Tongue (tissue), 1 donor: ENCODE measurements at regions not wholly inside any gene's neighbourhood (a gene's known extent, or its start where the extent isn't known, plus 50 kb on each side); places are given as distances from the start of the nearest gene placed in this dataset.

Source experiments
- DNase-seq: peaks from one replicate; pipeline ENCODE4 v3.0.0-alpha.2; 2015

DNA sequence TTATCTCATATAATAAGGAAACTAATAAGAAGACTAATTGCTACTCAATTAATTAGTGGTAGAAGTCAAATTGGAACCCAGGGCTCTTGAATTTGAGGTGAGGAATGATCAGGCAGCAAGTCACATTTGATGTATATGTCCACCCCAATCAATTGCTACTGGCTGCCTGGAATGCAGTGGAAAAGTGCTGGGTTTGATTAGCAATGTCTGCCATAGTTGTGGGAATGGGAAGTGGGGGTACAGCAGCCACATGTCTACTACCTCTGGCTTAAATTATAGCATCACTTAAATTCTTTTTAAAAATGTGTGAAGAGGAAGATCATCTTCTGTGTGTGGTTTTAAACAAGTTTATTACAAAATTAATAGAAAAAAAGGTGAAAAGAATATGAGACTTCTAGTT lies 50.8 kb upstream of the NAV2 start:
- no peak for DNase-seq

DNA sequence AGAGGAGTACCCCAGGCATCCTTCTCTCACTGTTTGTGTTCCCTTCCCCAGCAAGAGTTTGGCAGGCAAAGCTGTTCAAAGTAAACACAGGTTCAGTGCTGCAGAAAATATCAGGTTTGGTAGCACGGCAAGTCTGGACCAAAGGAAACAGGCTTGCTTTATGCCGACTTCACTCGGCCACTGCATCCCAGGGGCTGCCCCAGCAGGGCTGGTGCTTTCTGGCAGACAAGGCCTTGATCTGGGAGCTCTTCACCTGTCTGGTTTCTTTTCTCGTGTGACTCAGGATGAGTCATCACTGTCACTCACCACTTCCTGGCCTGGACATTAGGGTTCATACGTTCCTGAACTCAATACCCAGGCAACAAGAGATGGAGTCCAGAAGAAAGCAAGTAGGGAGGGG lies 52.6 kb upstream of the NAV2 start:
- no peak for DNase-seq

DNA sequence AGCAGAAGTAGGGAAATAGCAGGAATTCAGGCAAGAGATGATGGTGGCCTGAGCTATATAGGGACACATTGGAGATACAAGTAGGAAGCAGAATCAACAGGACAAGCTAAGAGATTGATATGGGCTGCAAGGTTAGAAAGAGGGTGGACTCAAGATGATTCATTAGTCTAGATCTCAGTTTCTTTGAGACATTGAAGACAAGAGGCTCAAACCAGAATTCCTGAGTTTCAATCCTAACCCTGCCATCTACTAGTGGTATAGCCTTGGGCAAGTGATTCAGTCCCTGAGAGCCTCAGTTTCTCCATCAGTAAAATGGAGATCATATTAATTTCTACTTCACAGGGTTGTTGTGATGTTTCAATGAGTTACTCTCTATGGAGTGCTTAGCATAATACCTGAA lies 53.1 kb upstream of the NAV2 start:
- DNase-seq = no peak

DNA sequence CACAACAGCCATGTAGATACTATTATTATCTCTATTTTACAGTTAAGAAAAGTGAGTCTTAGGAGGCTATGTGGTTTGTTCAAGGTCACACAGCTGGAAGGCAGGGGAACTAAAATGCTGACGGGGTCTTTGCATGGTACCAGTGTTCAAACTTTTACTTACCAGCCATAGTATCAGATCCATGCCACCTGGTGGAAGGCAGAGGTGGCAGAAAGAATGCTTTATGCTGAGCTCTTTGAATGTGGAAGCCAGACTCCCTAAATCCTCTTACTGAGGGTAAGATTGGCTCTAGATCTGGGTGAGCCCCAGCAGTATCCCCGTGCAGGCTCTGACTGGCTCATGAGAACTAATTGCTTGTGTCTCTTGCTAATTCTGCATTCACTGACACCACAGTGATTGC lies 54.3 kb upstream of the NAV2 start:
- DNase-seq = no peak

DNA sequence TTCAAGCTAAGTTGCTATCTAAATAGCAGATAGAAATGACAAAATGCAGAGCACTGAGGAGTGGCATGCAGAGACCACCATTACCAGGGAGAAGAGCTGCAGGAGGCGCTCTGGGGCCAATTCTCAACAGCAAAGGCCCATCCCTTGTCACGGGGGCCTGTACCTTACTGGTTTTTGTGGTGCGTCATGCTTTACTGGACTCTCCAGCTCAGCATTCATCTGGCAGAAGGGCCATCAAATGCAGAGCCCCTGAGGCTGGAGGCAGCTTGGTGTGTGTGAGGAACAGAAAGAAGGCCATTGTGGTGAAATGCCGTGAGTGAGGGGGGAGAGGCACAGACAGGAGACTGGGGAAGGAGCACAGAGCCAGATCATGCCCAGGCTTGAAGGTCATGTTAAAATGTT lies 56.5 kb upstream of the NAV2 start:
- DNase-seq = no peak

DNA sequence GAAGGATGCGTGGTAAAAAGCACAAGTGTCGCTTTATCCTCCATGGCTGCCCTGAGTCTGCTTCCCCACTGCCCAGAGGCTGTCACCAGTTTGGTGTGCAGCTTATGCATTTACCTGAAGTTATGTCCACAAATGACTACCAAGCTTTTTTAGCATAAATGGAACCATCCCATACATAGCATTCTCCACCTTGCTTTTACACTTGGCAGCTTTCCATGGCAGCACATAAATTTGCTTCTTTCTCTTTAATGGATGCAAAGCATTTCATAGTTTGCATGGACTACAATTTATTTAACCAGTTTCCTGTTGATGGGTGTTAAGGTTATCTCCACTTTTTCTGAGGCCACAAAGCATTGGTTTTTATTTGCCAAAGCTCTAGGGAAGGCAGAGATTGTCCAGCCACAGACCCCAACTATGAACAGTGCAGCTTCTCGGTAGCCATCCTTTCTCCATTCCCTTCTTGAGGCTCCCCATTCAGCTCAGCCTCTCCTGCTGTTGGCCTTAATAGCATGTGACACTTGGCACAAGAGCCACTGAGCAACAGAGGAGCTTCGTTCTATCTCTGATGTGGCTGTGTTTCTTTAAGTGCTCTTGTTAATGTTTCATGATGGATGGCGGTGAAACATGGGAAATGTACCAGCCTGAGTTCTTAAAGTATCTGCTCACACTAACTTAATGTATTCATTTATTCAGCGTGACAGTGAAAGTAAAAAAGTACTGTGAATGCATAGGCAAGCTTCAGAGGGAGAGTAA lies 59.8 kb upstream of the NAV2 start:
- DNase-seq = no peak

DNA sequence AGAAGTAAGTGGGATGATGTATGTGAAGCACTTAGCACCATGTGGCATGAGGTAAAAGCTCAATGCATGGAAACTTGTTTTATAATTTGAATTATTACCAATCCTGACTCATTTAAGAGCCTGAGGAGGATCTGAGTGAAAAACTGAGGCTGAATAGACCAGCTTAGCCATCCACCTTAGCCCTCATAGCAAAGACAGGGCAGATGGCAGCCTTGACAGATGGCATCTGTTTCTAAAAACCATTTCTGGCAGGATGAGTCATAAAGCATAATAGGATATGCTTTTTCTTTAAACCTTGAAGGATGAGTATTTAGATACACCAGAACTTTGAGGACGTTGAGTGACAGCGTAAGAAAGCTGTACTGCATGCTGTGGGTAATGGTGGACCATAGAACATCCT lies 61.0 kb upstream of the NAV2 start:
- DNase-seq = no peak

DNA sequence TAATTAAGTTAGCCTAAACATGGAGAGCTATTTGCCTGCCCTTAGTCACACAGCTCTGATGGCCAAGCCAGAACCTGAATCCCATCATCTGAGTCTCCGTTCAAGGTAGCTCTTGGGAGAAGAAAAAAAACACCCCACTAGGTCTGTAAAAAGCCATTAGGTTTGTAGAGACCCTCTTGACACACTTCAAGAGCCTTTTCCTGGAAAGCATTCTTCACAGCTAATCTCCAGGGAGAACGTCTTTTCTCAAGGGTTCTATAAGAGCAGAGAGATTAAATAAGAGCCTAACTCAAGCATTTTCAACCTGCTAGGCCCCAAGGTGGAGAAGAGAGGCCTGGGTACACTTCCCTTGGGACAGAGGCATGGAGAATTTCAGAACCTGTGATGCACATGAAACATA lies 61.6 kb upstream of the NAV2 start:
- DNase-seq = no peak

DNA sequence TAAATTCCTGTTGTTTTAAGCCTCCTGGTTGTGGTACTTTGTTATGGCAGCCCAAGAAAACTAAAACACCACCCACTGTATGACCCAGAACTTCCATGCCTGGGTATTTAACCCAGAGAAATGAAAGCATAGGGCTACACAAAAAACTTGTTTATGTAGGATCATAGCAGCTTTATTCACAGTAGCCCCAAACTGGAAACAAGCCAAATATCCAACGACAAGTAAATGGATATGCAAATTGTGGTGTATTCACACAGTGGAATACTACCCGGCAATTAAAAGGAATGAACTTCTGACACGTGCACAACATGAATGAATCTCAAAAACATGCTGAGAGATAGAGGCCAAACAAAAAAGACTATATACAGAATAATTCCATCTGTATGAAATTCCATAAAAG lies 62.2 kb upstream of the NAV2 start:
- DNase-seq = no peak

DNA sequence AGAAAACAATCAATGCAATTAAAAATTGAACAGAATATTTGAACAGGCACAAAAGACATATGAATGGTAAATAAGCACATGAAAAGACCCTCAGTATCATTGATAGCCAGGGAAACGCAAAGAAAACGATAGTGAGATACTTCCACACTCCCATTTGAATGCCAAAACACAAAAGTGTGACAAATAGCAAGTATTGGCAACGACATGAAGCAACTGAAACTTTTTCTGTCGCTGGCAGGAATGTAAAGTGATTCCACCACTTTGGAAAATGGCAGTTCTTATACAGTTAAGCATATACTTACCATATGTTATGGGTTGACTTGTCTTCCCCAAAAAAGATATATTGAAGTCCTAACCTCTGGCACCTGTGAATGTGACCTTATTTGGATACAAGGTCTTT lies 62.9 kb upstream of the NAV2 start:
- DNase-seq = no peak

DNA sequence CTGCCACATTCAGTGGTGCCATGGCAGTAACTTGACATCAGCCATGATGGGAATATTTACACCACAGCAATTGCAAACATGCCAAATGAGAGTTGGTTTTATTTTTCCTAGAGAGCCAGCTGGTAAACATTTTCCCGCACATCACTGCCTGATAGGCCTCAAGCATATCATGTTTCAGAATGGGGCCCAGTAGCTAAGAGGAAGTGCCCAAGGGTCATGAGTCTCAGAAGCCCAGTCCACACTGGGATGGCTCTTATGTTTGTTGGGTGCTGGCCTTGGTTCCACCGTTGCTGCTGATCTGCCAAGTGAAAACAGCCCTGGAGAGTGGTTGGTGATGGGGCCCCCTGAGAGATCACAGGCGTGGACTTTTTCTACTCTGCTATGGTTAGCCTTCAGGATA lies 64.3 kb upstream of the NAV2 start:
- DNase-seq = no peak

DNA sequence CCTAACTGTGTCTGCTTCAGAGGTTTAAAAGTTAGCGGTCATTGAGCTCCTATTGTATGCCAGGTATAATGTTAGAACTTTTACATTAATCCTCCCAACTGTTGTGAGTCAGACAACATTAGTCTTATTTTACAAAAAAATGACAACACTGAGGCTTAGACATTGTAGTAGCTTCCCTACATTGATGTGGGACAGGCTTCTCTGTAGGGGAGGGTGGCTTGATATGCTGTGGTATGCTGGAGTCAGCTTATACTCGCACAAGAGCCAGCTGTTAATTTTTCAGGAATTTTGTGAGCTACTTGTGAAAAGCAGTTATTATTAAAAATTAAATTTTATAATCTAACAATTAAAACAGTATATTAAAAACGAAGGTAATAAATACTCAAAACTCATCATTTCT lies 64.8 kb upstream of the NAV2 start:
- no peak for DNase-seq

DNA sequence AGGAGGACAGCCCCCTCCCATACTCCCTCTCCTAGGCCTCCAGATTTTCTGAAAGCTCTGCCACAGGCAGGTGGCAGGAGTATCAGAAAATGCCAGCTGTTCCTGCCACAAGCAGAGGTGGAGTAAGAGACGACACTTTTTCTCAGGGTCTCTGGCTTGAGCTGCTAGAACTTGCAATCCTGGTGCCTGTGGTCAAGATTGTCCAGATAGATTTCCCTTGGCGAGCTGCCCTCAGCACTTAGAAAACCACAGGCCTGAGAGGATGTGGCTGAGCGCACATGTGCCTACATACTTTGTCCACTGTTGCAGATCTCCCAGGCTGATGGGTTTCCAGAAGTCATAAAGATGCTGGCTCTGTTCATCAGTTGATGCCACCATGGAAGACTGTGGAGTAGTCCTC lies 65.7 kb upstream of the NAV2 start:
- DNase-seq = no peak

DNA sequence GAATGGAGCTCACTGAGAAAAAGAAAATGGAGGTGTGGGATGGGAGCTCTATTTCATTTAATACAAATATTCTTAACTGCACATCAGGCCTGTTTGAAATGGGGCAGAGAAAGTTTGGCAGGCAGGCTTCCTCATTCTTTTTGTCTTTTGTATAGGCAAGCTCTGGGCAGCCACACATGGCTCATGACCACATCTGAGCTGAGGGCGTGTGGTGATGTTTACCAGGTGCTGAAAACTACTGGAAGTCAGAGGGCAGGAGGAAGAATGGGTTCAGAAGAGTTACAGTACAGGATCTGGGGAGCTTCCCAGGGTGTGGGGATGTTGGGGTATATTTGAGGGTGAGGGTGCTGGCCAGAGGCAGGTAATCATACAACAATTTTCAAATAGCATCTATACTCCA lies 66.3 kb upstream of the NAV2 start:
- DNase-seq = no peak

DNA sequence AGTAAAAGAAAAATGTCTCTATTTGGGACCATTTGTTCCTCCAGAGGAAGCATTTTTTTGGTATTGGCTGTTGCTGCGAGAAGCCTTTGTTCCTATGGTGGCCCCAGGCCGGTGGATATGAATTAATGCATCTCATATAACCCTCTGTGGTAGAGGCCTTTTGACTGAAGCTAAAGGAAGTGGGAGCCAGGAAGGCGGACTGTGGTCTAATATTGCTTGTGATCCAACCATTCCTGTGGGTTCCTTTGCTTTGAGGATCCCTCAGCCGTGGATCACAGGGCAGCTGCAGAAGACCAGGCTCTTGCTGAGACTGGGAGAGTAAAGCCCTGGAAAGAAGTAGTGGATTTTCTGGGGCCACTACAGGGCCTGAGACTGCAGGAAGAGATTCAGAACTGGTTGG lies 68.3 kb upstream of the NAV2 start:
- no peak for DNase-seq

DNA sequence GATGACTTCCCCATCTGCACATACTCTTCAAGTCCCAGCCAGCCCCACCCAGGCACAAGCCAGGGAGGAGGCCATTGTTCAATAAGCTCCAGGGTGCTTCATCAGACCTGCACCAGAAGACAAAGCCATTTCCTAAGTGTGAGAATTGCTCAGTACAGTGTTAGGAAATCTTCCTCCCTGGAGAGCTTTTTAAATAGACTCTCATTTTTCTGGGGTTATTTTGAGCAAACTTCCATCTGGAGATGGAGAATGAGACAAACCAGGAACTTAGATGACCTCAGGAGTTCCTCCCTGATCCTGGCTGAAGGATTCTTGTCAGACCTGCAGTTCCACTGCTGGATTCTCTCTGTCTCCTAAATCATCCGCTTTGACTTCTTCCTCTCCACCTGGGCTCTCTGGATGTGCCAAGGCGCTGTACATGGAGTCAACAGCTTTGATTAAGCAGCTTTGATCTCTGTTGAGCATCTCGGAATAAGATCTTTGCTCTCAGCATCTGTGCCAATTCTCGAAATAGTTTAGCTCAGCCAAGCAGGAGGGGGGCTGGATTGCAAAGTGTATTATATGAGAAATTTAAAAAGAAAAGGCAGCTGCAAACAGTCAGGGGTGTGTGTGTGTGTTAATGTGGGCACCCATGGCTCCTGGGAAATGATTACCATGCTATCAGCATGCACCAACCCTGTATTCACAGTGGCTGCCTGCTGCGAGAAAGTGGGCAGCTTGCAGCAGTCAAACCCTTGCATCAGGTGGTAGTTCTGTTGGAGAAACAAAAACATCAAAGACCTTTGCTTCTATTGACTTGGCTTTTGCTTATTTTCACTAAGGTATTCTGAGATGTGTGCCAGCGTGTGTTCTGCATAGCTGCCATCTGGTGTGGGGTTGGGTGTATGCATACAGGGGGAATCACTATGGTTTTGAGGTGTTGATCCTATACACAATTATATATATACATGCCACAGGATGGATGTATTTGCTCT lies 70.2 kb upstream of the NAV2 start:
- DNase-seq = no peak

DNA sequence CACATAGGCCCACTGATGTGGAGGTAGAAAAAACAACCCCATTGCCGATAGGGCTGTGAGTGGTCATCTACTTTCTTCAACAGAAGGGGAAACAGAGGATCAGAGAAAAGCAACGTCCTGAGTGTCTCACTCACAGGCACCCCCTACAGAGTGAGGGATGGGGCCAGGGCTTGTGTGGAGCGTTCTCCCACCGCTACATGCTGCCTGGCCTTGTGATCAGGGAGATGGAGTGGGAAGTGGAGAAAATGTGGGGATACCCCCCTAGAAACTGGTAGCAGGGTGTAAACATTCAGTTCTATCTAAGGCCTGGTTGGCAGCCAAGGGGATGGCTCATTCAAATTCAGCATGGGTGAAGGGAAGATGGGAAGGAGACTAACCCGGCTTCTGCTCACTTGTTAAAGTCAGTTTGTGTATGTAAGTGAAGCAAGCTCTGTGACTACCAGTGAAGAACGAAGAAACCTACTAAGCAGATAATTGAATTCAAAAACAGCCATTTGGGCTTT lies 73.0 kb upstream of the NAV2 start:
- no peak for DNase-seq

DNA sequence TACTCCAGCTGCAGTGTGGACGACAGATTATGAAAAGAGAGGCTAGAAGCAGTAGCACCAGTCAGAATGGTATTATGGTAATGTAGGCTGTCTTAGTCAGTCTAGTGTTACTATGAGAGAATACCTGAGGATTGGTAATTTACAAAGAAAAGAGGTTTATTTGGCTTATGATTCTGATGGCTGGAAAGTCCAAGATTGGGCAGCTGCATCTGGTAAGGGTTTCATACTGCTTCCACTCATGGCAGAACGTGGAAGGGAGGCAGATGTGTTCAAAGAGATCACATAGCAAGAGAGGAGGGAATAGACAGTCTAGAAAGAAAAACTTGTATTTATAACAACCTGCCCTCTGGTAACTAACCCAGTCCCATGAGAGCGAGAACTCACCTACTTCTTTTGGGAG lies 77.3 kb upstream of the NAV2 start:
- DNase-seq = no peak

DNA sequence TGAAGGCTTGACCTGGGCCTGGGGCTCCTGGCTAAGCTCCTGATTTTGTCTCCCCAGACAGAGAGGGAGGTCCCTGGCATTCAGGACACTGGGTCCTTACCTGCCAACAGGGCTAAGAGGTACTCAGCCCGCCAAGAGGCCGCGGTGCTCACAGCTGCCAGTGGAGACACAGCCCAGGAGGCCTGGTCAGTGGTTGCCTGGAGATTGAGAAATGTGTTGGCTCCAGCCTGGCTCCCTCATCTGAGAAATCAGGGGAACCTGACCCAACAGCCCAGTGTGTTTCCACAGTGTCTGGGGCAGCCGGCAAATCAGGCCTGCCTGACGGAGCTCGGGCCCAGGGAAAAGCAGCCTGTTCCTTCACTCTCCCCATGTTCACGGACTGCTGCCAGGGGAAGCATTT lies 79.4 kb upstream of the NAV2 start:
- no peak for DNase-seq

DNA sequence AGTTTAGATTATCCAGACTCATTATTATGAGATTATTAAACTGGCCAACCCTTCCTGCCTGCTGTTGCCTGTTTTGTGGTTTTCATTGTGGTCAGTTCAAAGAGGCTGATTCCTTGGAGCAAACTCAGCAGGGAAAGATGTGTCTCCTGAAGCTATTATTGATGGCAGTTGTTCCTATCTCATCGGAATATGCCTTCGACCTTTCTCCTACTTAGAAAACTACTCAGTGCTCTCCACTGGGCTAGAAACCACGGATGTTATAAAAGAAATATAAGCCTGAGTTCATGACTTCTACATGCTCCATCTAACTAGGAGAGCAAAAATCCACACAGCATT lies 80.2 kb upstream of the NAV2 start:
- no peak for DNase-seq

DNA sequence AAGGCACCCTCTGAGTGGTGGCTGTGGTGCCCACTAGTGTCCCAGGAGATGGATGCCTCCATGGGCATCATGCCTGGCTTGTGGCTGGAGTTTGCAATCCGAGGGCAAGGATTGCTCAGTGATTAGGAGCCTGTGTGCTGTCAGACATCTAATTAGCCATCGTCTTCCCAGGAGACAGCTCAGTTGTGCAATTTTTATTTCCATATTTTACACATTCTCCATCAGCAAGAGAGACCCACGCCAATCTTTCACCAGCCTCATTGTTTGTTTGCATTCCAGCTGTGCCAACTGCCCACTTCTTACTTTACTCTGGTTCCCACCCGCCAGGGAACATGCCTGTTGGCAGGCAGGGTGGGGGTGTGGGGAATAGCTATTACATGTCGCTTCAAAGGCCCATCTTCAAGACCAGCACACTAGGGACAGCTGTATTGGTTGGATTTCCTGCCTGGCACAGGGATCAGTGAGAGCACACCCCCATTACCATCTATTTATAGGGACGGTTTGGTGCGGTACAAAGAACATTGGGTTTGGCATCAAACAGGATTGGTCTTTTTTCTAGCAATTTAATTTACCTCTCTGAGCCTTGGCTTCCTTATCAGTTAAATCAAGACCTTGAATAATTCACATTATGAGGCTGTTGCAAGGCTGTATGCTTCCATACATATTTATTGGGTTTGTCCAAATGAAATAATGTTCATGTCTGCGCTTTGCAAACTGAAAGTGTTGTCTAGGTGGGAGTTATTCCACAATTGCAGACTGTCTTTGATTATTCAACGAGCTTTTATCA lies 80.7 kb upstream of the NAV2 start:
- DNase-seq = no peak

DNA sequence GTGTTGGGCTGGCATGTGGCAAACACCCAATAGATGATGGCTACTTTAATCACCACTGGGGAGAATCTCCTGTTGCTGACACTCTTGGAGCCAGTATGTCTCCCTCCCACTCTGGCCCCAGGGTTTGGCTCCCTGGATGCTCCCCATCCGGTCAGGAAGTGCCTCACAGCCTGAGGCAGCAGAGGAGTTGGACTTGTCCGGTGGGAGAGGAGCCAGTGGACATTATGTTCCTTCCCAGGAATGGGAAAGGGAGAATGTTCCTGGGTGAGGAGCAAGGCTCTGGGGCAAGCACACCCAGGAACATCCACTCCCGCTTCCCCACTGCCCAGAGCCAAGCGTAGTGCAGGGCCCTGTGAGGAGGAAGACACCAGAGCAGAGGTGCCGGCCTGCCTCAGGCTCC lies 84.6 kb upstream of the NAV2 start:
- DNase-seq = no peak

DNA sequence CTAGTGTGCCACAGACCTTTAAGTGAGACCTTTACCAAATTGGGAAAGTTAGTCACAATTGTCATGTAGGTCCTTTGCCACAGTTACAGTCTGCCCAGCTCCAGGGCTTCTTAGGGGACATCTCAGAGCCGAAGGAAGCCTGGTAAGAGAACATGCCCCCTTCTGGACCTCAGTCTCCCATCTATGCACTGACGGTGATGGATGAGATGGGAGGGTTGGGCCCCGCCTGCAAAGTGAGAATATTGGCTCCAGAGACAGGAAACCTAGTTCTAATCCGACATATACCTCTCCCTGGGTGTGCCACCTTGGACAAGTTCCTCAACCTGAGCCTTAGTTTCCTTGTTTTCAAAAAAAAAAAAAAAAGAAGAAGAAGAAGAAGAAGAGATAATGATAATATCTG lies 85.1 kb upstream of the NAV2 start:
- no peak for DNase-seq
